ENCODE measurements at regions not wholly inside any gene's neighbourhood (a gene's known extent, or its start where the extent isn't known, plus 50 kb on each side); places are given as distances from the start of the nearest gene placed in this dataset.
A peak's percentile ranks its signal among the peaks of the same experiment; 100 is the strongest.

DNA sequence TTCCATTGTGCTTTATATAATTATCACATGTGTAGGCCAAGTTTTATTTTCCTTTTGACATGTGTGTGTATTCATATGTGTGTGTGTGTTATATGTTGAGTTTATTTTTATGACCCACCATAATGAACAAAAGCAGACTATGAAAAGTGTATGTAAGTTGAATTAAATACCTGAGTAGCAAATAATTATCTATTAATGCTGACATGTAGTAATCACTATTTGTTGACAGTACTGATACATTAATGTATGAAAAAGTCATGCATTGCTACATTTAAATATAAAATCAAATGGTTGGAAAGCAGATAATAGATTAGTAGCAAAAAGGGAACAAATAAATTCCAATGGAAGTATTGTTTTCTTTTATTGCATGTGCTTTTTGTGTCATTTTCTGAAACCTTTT, 1948.5 kb upstream of the PCDH20 start:
- Histone ChIP-seq H3K4me2 (ENCODE audit: low read depth, low read length) (no peak overlapping the region), H3K18ac (ENCODE audit: low read depth, low read length) (no peak overlapping the region), H3K79me1 (ENCODE audit: low read depth in 1 of 2, low read length in 2 of 2) (no peaks in the 10 kb centered on the region), H3K27ac (ENCODE audit: insufficient read depth, low read length) (no peak overlapping the region), H2AK9ac (replicated peaks; ENCODE audit: low read depth, low read length, poor library complexity) (no peak overlapping the region), H3K23ac (ENCODE audit: low read depth, low read length) (no peak overlapping the region), H2BK120ac (ENCODE audit: low read depth, low read length) (no peak overlapping the region), H4K5ac (ENCODE audit: low read depth, low read length) (no peak overlapping the region), H2BK5ac (ENCODE audit: low read depth, low read length, poor library complexity, severe bottlenecking) (no peak overlapping the region), H3K9me3 (ENCODE audit: control insufficient read depth, insufficient read depth, low read length) (no peaks in the 10 kb centered on the region), H4K20me1 (ENCODE audit: insufficient read depth, low read length) (no peaks in the 10 kb centered on the region), H2AK5ac (ENCODE audit: low read depth, low read length) (no peak overlapping the region), H2AFZ (replicated peaks; ENCODE audit: low read length, poor library complexity) (no peak overlapping the region), H3K36me3 (ENCODE audit: control insufficient read depth, insufficient read depth, low read length) (no peaks in the 10 kb centered on the region), H3K9me1 (ENCODE audit: insufficient read depth, low read length) (no peaks in the 10 kb centered on the region), H3K56ac (ENCODE audit: extremely low read depth, insufficient read depth, low read length) (no peak overlapping the region), H3K4me3 (ENCODE audit: insufficient read depth, low read depth, low read length) (no peak overlapping the region), H4K8ac (ENCODE audit: low read depth in 2 of 2, low read length in 2 of 2) (no peak overlapping the region), H3K27me3 (ENCODE audit: control insufficient read depth, insufficient read depth, low read length) (no peaks in the 10 kb centered on the region), H2BK20ac (ENCODE audit: low read depth, low read length) (no peak overlapping the region), H4K91ac (ENCODE audit: insufficient read depth, low read depth, low read length) (no peak overlapping the region), H3K9ac (ENCODE audit: low read depth, low read length) (no peak overlapping the region), H3K4ac (ENCODE audit: low read depth, low read length) (no peak overlapping the region), H2BK15ac (ENCODE audit: low read depth, low read length) (no peak overlapping the region), H3K4me1 (ENCODE audit: control insufficient read depth, insufficient read depth, low read length) (no peaks in the 10 kb centered on the region), H3K14ac (replicated peaks; ENCODE audit: low read depth, low read length) (no peak overlapping the region)
- ATAC-seq (ENCODE audit: low read depth) = no peak
- TF ChIP-seq MXI1 (IDR thresholded peaks at IDR 0.05; ENCODE audit: borderline replicate concordance, low read depth, low read length) = no peak
- no peak for TF ChIP-seq POLR2A (IDR thresholded peaks at IDR 0.05; ENCODE audit: low read depth, low read length)
- peak; percentile 69 for TF ChIP-seq MAFK (IDR thresholded peaks at IDR 0.05; ENCODE audit: low read depth, low read length)
- no peak for DNase-seq
- POLR2A ChIA-PET (ENCODE audit: unreplicated experiment) = no interaction called here
- intact Hi-C loops (cut with micrococcal nuclease) = no loop called here
- BruUV-seq (replicated peaks) = no TSS peak
- CTCF ChIA-PET = no interaction called here
- in situ Hi-C loops (cut with MboI; ENCODE audit: low sequenced_read_pairs) = no loop called here
- dilution Hi-C loops (cut with HindIII; ENCODE audit: low sequenced_read_pairs, unreplicated experiment) = no loop called here
